K562 (cell line): ENCODE measurements at regions not wholly inside any gene's neighbourhood (a gene's known extent, or its start where the extent isn't known, plus 50 kb on each side); places are given as distances from the start of the nearest gene placed in this dataset.

ENCODE experiments used
- ATAC-seq: fragments of 200-7000 bp; cut with Tn5 transposase; 3 replicates; pipeline ENCODE4 v1.9.1; 2020; ENCODE audit warnings: moderate library complexity
- BruUV-seq: library from RNA; stranded (reverse); fragments of 400-500 nt; replicated peaks from 2 replicates; lab custom pipeline; 2021; lab: Mats Ljungman, UMichigan
- CTCF ChIA-PET: fragments of 300-600 bp; formaldehyde crosslinking; extraction: SDS; loops from one replicate; lab custom pipeline; 2021; ENCODE audit warnings: low intra/inter-chr PET ratio; lab: Yijun Ruan, JAX
- POLR2A ChIA-PET: fragments of 300-600, 350-650 bp; sonication (Branson Sonifier 250); formaldehyde crosslinking; extraction: SDS; loops from one replicate; lab custom pipeline; 2021; ENCODE audit warnings: antibody characterized with exemption, inconsistent platforms; lab: Yijun Ruan, JAX
- DNase-seq, 4 experiments: peaks; one replicate each; pipeline versions ENCODE4 v3.0.0 to v3.0.0-alpha.2; 2011 to 2018; ENCODE audit warnings: low spot score in 3 of 4, mixed read lengths in 3 of 4; ENCODE audit errors: extremely low read depth in 1 of 4
- FAIRE-seq: peaks from 2 replicates; lab custom pipeline; 2011; peaks lifted over from hg19 to GRCh38; lab: Jason Lieb, UNC
- H2AFZ ChIP-seq: 2 replicates; pipeline ENCODE4 v1.6.0; 2011; ENCODE audit warnings: low read depth, low read length, control low read depth, inconsistent platforms
- H3K27ac ChIP-seq: fragments of 200-600 bp; 3 replicates; pipeline ENCODE4 v1.8.0; 2011; ENCODE audit warnings: low read depth, mild to moderate bottlenecking, control low read depth, inconsistent platforms, low read length, moderate library complexity, mixed read lengths; ENCODE audit errors: extremely low read depth
- H3K27me3 ChIP-seq, 2 experiments: fragments of 300-600 bp in 1 of 2; 2 replicates in 1 of 2; 3 replicates in 1 of 2; pipeline versions ENCODE4 v1.6.0 to v1.8.0; 2011; ENCODE audit warnings: inconsistent platforms in 2 of 2, low read length in 2 of 2, mild to moderate bottlenecking in 1 of 2, mixed read lengths in 1 of 2, moderate library complexity in 1 of 2; ENCODE audit not compliant: control insufficient read depth in 2 of 2, insufficient read depth in 2 of 2
- H3K36me3 ChIP-seq: fragments of 300-600 bp; 3 replicates; pipeline ENCODE4 v1.8.0; 2011; ENCODE audit warnings: mild to moderate bottlenecking, low read length, inconsistent platforms; ENCODE audit not compliant: control insufficient read depth, insufficient read depth
- H3K4me1 ChIP-seq, 2 experiments: fragments of 200-600 bp in 1 of 2; replicated peaks in 1 of 2; 2 replicates in 1 of 2; 3 replicates in 1 of 2; pipeline versions ENCODE4 v1.5.1 to v1.8.0; 2011; ENCODE audit warnings: inconsistent platforms in 2 of 2, low read length in 2 of 2, mild to moderate bottlenecking in 1 of 2, mixed read lengths in 1 of 2, moderate library complexity in 1 of 2; ENCODE audit not compliant: control insufficient read depth in 2 of 2, insufficient read depth in 2 of 2
- H3K4me2 ChIP-seq: 2 replicates; pipeline ENCODE4 v1.6.1; 2011; ENCODE audit warnings: low read length, control low read depth, inconsistent platforms, mixed read lengths; ENCODE audit not compliant: insufficient read depth
- H3K4me3 ChIP-seq: fragments of 200-600 bp; sonication (generic), shearing (Covaris generic); 2 replicates; pipeline ENCODE4 v1.5.1; 2016; ENCODE audit warnings: control low read depth, inconsistent platforms
- H3K79me2 ChIP-seq: fragments of 200-600 bp; 3 replicates; pipeline ENCODE4 v1.8.0; 2011; ENCODE audit warnings: low read length, inconsistent platforms; ENCODE audit not compliant: control insufficient read depth, insufficient read depth
- H3K9ac ChIP-seq, 2 experiments: 2 replicates each; pipeline versions ENCODE4 v1.6.0 to v1.6.1; 2011; ENCODE audit warnings: low read depth in 2 of 2, low read length in 2 of 2, control low read depth in 1 of 2, inconsistent platforms in 1 of 2, mild to moderate bottlenecking in 1 of 2, mixed read lengths in 1 of 2; ENCODE audit not compliant: insufficient read depth in 1 of 2
- H3K9me1 ChIP-seq: one replicate; pipeline ENCODE4 v1.6.0; 2011; ENCODE audit warnings: inconsistent platforms, mild to moderate bottlenecking, low read length, moderate library complexity; ENCODE audit not compliant: control insufficient read depth, insufficient read depth
- H3K9me3 ChIP-seq: replicated peaks from 2 replicates; pipeline ENCODE4 v1.5.1; 2011; ENCODE audit warnings: low read depth, low read length, inconsistent platforms; ENCODE audit not compliant: control insufficient read depth, insufficient read depth
- H4K20me1 ChIP-seq: replicated peaks from 2 replicates; pipeline ENCODE4 v1.6.1; 2011; ENCODE audit warnings: low read length, inconsistent platforms, mixed read lengths; ENCODE audit not compliant: control insufficient read depth, insufficient read depth
- C11orf30 ChIP-seq: fragments of 450-650 bp; IDR thresholded peaks from 2 replicates; pipeline ENCODE4 v1.6.1; 2016; ENCODE audit warnings: low read depth, mild to moderate bottlenecking
- CHCHD3 ChIP-seq: fragments of 250-450 bp; sonication (Bioruptor Pico); IDR thresholded peaks from 2 replicates; pipeline ENCODE4 v2.1.2; 2022; ENCODE audit warnings: mild to moderate bottlenecking
- EHMT2 ChIP-seq: fragments of 450-650 bp; IDR thresholded peaks from 2 replicates; pipeline ENCODE4 v1.6.1; 2018; ENCODE audit warnings: antibody characterized with exemption
- ETS2 ChIP-seq: IDR thresholded peaks from 2 replicates; pipeline ENCODE4 v1.6.1; 2016; ENCODE audit warnings: borderline replicate concordance, missing genetic modification characterization, mild to moderate bottlenecking, moderate library complexity, missing compliant biosample characterization; ENCODE audit not compliant: poor library complexity, severe bottlenecking
- GTF2E2 ChIP-seq: fragments of 200-800 bp; sonication (Bioruptor generic); IDR thresholded peaks from 2 replicates; pipeline ENCODE4 v1.6.1; 2016; ENCODE audit warnings: missing genetic modification characterization, missing compliant biosample characterization
- HMG20B ChIP-seq: fragments of 250-450 bp; sonication (Bioruptor Pico); IDR thresholded peaks from 2 replicates; pipeline ENCODE4 v1.5.0; 2021; ENCODE audit warnings: mild to moderate bottlenecking
- HNRNPH1 ChIP-seq: fragments of 200-400 bp; formaldehyde crosslinking; optimal IDR thresholded peaks from 2 replicates; pipeline ENCODE3; 2017; ENCODE audit warnings: low read depth, mild to moderate bottlenecking, low read length, moderate library complexity
- ILF3 ChIP-seq: fragments of 450-650 bp; IDR thresholded peaks from 2 replicates; pipeline ENCODE4 v1.6.1; 2018; ENCODE audit warnings: antibody characterized with exemption, mild to moderate bottlenecking, moderate library complexity, borderline replicate concordance
- XRCC3 ChIP-seq: fragments of 450-650 bp; IDR thresholded peaks from 2 replicates; pipeline ENCODE4 v1.6.1; 2017; ENCODE audit warnings: mild to moderate bottlenecking, moderate library complexity
- ZKSCAN3 ChIP-seq: fragments of 250-450 bp; sonication (Bioruptor Pico); IDR thresholded peaks from 2 replicates; pipeline ENCODE4 v1.4.0; 2020
- WGBS: fragments of 100-300 bp; shearing (Covaris generic); methylation state at CpG from one replicate; pipeline ENCODE4 v1.1.6; 2016; ENCODE audit warnings: low coverage, mixed read lengths; ENCODE audit not compliant: insufficient coverage; ENCODE audit errors: missing lambda C conversion rate; 5-methylcytosine and 5-hydroxymethylcytosine counted together
- in situ Hi-C: fragments of 300-500 bp; cut with MboI; formaldehyde crosslinking; loops from 4 replicates; pipeline ENCODE4 v1.15.0; 2018; ENCODE audit warnings: inconsistent platforms, mixed read lengths
- intact Hi-C: fragments of 100-400 bp; cut with micrococcal nuclease; formaldehyde crosslinking; loops from 2 replicates; pipeline ENCODE4 v1.14.2; 2022
- TF ChIP-seq, protein P1 (sequence below): sonication (generic); formaldehyde crosslinking; IDR thresholded peaks from 2 replicates; pipeline ENCODE4 v1.9.0; 2022; ENCODE audit warnings: mild to moderate bottlenecking, missing genetic modification reagents

DNA sequence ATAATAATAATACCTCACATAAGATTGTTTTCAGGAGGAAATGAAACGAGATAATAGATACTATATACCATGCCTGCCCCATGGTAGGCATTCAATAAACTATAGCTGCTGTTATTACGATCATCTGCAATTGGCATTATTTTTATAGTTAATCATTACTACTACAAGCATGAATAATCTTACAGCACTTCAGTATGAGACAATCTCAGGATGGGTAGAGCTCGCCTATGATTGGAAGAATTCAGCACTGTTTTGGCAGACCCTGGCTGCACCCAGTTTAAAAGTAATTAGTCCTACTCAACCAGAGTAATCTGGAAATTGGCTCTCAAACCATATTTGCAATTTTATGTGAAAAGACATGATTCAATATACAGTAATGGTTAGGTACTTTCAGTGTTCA lies 105.0 kb upstream of the DPYD start:
- ChIA-PET POLR2A (no interaction called here), CTCF (no interaction called here)
- Histone ChIP-seq H4K20me1 (no peaks in the 10 kb centered on the region), H3K4me2 (no peak overlapping the region), H3K36me3 (no peaks in the 10 kb centered on the region), H3K79me2 (no peaks in the 10 kb centered on the region), H3K9me3 (no peaks in the 10 kb centered on the region), H3K9me1 (no peaks in the 10 kb centered on the region), H2AFZ (no peak overlapping the region), H3K4me3 (no peak overlapping the region), H3K27ac (no peak overlapping the region), H3K4me1 (no peaks in the 10 kb centered on the region), H3K9ac (no peak overlapping the region), H3K27me3 (no peaks in the 10 kb centered on the region)
- in situ Hi-C loops = no loop called here
- intact Hi-C loops = no loop called here
- DNase-seq (no peak), ATAC-seq (no peak), FAIRE-seq (no peak)
- no TSS peak for BruUV-seq
- no peak for TF ChIP-seq HNRNPH1
- no peak for TF ChIP-seq ZKSCAN3 (CRISPR knock-in tag)
- no peak for TF ChIP-seq XRCC3
- no peak for TF ChIP-seq C11orf30
- TF ChIP-seq EHMT2 = no peak
- TF ChIP-seq CHCHD3 (CRISPR knock-in tag) = no peak
- TF ChIP-seq ETS2 (tag) = no peak
- no peak for TF ChIP-seq GTF2E2 (tag)
- TF ChIP-seq HMG20B (CRISPR knock-in tag) = no peak
- TF ChIP-seq, protein P1, sequence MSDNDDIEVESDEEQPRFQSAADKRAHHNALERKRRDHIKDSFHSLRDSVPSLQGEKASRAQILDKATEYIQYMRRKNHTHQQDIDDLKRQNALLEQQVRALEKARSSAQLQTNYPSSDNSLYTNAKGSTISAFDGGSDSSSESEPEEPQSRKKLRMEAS (CRISPR knock-in tag) = no peak
- no peak for TF ChIP-seq ILF3
- 0% methylated on average over 3 of the region's 3 CpGs for WGBS
